Brain microvascular endothelial cell (primary cell): ENCODE measurements at regions not wholly inside any gene's neighbourhood (a gene's known extent, or its start where the extent isn't known, plus 50 kb on each side); places are given as distances from the start of the nearest gene placed in this dataset.

Source experiments
- DNase-seq: peaks from one replicate; pipeline ENCODE4 v3.0.0-alpha.2; 2020
- H3K27ac ChIP-seq: fragments of 250-450 bp; sonication (Bioruptor Pico); 2 replicates; pipeline ENCODE4 v1.5.1; 2020; ENCODE audit warnings: mild to moderate bottlenecking, moderate library complexity
- H3K27me3 ChIP-seq: fragments of 250-450 bp; sonication (Bioruptor Pico); replicated peaks from 2 replicates; pipeline ENCODE4 v1.5.1; 2020; ENCODE audit warnings: mild to moderate bottlenecking
- H3K36me3 ChIP-seq: fragments of 250-450 bp; sonication (Bioruptor Pico); replicated peaks from 2 replicates; pipeline ENCODE4 v1.5.1; 2020; ENCODE audit warnings: mild to moderate bottlenecking
- H3K4me3 ChIP-seq: 2 replicates; pipeline ENCODE4 v1.5.1; 2011; ENCODE audit warnings: low read depth, mild to moderate bottlenecking, control low read depth, low read length, moderate library complexity
- in situ Hi-C: cut with HindIII; loops from 2 replicates; pipeline ENCODE4 v1.10.0; 2017; ENCODE audit warnings: low sequenced_read_pairs, low pct_ligation_motif_present
- TF ChIP-seq, protein P1 (sequence below): IDR thresholded peaks from 2 replicates; pipeline ENCODE4 v1.5.1; 2011; ENCODE audit warnings: low read depth, mild to moderate bottlenecking, moderate library complexity, low read length, control low read depth, inconsistent platforms; ENCODE audit errors: missing control alignments

DNA sequence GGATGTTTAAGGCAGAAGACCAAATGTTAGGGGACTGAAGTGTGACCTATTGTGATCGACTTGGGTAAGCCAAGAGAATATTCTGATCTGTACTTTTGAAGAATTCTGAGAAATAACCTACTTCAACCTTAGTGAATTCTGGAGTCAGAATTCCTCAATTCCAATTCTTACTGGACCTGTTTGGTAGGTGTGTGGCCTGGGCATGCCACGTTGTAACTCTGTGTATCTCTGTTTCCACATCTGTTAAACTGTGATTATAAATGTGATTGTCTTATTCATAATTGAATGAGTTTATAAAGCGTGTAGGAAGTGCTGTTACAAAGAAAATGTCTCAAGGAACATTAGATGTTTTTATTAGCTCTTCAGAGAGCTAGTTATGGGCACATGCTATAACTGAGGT lies 64.5 kb downstream of the TUSC1 start:
- Histone ChIP-seq H3K27ac (no peak overlapping the region), H3K27me3 (no peaks in the 10 kb centered on the region), H3K4me3 (no peak overlapping the region), H3K36me3 (no peaks in the 10 kb centered on the region)
- in situ Hi-C loops, result no loop called here
- DNase-seq, result no peak
- TF ChIP-seq, protein P1, sequence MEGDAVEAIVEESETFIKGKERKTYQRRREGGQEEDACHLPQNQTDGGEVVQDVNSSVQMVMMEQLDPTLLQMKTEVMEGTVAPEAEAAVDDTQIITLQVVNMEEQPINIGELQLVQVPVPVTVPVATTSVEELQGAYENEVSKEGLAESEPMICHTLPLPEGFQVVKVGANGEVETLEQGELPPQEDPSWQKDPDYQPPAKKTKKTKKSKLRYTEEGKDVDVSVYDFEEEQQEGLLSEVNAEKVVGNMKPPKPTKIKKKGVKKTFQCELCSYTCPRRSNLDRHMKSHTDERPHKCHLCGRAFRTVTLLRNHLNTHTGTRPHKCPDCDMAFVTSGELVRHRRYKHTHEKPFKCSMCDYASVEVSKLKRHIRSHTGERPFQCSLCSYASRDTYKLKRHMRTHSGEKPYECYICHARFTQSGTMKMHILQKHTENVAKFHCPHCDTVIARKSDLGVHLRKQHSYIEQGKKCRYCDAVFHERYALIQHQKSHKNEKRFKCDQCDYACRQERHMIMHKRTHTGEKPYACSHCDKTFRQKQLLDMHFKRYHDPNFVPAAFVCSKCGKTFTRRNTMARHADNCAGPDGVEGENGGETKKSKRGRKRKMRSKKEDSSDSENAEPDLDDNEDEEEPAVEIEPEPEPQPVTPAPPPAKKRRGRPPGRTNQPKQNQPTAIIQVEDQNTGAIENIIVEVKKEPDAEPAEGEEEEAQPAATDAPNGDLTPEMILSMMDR, result no peak

DNA sequence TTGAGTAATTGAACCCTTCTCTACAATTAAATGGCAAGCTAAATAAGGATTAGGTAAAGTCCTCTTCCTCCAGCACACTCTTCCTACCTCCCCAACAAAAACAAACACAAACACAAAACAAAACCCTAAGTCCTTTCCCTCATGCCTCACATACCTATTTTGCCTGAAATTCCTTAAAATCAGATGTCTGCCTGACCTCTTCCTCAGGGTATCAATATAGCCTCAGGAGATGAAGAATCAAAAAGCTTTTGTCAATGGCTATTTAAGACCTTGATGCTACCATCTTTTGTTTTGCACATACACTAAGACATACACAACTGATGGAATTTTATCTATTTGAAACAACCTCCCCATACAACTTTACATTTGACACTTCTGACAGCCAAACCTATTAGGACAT lies 75.1 kb downstream of the TUSC1 start:
- TF ChIP-seq, protein P1, result no peak
- in situ Hi-C loops, result no loop called here
- no peak overlapping the region for H3K27ac ChIP-seq
- no peak overlapping the region for H3K4me3 ChIP-seq
- no peaks in the 10 kb centered on the region for H3K27me3 ChIP-seq
- DNase-seq, result no peak
- H3K36me3 ChIP-seq, result no peaks in the 10 kb centered on the region

DNA sequence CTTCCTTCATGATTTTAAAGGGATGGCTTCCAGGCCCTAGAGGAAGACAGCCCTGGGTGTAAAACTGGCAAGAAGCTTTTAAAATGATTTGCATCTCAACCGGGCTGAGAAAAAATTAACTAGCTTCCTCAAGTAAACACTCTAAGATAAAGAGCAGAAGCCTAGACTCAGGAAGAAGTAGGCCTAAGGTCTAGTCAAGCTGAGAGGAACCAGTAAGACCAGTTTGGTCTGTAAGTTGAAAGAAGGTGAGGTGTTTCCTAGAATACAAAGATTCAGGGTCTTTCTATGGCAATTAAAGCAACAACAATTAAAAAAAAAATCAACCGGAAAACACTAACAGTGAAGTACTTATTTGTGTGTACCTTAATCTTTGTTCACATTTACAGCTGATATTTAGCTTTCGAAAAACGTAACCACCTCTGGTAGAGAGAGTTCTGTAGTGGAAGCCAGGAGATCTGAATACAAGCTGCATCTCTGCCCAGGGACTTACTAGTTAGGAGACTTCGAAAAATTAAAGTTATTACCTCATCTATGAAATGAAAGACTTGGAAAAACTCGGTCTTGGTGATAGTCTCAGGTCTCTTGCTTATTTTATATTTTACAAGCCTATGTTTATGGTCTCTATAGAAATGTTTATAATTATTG lies 75.7 kb downstream of the TUSC1 start:
- in situ Hi-C loops, result no loop called here
- Histone ChIP-seq H3K36me3 (no peaks in the 10 kb centered on the region), H3K4me3 (no peak overlapping the region), H3K27me3 (no peaks in the 10 kb centered on the region), H3K27ac (no peak overlapping the region)
- no peak for DNase-seq
- TF ChIP-seq, protein P1, result no peak

DNA sequence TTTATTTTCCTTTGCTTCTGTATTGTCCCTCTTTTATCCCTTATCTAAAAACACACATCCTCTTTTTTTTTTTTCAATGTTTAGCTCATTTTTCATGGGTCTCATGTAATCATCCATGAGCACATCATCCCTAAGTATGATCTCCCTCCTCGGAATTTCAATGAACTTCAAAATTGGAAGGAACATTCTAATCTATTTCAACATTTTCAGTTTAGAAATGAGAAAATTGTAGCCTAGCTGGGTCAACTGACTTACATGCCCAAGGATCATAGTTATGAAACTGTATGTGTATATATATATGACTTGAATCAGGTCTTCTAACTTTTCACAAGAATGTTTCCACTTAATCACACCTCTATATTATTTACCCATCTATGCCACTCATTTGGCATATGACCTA lies 77.7 kb downstream of the TUSC1 start:
- in situ Hi-C loops, result no loop called here
- H3K27me3 ChIP-seq, result no peaks in the 10 kb centered on the region
- H3K36me3 ChIP-seq, result no peaks in the 10 kb centered on the region
- no peak overlapping the region for H3K27ac ChIP-seq
- DNase-seq, result no peak
- TF ChIP-seq, protein P1, result no peak
- H3K4me3 ChIP-seq, result no peak overlapping the region

DNA sequence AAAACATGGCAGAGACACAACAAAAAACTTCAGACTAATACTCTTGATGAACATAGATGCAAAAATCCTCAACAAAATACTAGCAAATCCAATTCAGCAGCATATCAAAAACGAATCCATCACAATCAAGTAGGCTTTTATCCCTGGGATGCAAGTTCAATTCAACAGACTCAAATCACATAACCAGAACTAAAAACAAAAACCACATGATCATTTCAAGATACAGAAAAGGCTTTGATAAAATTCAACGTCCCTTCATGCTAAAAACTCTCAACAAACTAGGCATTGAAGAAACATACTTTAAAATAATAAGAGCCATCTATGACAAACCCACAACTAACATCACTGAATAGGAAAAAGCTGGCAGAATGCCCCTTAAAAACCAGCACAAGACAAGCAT lies 93.6 kb downstream of the TUSC1 start:
- TF ChIP-seq, protein P1, result no peak
- H3K27me3 ChIP-seq, result no peaks in the 10 kb centered on the region
- H3K4me3 ChIP-seq, result no peak overlapping the region
- no peak overlapping the region for H3K27ac ChIP-seq
- no peaks in the 10 kb centered on the region for H3K36me3 ChIP-seq
- in situ Hi-C loops, result no loop called here
- DNase-seq, result no peak

DNA sequence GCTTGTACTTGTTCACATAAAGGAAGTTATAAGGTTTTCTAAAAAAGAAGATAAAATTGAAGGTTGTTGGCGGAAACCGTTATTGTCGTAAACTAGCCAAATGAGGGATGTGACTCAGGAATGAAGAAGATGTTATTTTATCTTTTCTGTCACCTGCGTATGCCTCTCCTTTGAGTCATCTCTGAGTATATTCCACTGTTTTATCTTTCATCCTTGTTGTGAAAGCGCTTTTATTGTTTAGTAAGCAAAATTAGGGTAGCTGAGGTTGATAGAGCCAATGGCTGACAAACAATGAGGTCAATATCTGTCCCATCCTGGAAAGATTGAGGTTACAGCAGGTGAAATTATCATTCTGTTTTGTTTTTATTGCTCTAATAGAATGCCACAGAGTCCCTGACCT lies 105.0 kb downstream of the TUSC1 start:
- Histone ChIP-seq H3K4me3 (no peak overlapping the region), H3K36me3 (no peaks in the 10 kb centered on the region), H3K27me3 (no peaks in the 10 kb centered on the region), H3K27ac (no peak overlapping the region)
- no peak for DNase-seq
- TF ChIP-seq, protein P1, result no peak
- in situ Hi-C loops, result no loop called here
